B cell (primary cell): ENCODE measurements at regions not wholly inside any gene's neighbourhood (a gene's known extent, or its start where the extent isn't known, plus 50 kb on each side); places are given as distances from the start of the nearest gene placed in this dataset.

Experiments
- EZH2 ChIP-seq: IDR thresholded peaks from 2 replicates; pipeline ENCODE4 v1.6.1; 2012; ENCODE audit warnings: borderline replicate concordance, low read depth, mild to moderate bottlenecking, moderate library complexity, low read length; ENCODE audit not compliant: insufficient read depth, poor library complexity, severe bottlenecking
- TF ChIP-seq, protein P1 (sequence below): fragments of 200-600 bp; IDR thresholded peaks from one replicate; pipeline ENCODE4 v1.8.0; 2022; ENCODE audit warnings: antibody characterized with exemption, mild to moderate bottlenecking

DNA sequence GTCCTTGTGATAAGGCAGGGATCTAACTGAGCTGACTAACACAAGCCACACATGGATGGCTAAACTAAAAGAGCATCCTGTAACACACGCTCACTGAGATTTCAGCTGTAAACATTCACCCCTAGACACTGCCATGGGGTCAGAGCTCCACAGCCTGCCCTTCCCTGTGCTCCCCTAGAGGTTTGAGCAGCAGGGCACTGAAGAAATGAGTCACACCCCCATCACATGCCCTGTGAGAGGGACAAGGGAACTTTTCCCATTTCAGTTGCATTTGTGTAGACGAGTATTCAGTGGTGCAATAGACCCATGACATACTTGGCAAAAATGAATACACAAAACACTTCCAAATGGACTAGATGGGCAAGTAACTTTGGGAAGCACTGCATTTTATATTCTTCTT, 402.4 kb upstream of the LRRTM1 start:
- TF ChIP-seq, protein P1, sequence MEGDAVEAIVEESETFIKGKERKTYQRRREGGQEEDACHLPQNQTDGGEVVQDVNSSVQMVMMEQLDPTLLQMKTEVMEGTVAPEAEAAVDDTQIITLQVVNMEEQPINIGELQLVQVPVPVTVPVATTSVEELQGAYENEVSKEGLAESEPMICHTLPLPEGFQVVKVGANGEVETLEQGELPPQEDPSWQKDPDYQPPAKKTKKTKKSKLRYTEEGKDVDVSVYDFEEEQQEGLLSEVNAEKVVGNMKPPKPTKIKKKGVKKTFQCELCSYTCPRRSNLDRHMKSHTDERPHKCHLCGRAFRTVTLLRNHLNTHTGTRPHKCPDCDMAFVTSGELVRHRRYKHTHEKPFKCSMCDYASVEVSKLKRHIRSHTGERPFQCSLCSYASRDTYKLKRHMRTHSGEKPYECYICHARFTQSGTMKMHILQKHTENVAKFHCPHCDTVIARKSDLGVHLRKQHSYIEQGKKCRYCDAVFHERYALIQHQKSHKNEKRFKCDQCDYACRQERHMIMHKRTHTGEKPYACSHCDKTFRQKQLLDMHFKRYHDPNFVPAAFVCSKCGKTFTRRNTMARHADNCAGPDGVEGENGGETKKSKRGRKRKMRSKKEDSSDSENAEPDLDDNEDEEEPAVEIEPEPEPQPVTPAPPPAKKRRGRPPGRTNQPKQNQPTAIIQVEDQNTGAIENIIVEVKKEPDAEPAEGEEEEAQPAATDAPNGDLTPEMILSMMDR, result no peak
- TF ChIP-seq EZH2, result no peak
